A673 (cell line): ENCODE measurements at regions not wholly inside any gene's neighbourhood (a gene's known extent, or its start where the extent isn't known, plus 50 kb on each side); places are given as distances from the start of the nearest gene placed in this dataset.

Experiments used
- EZH2 ChIP-seq: fragments of 200-600 bp; sonication (generic); IDR thresholded peaks from 2 replicates; pipeline ENCODE4 v1.6.1; 2017; ENCODE audit warnings: borderline replicate concordance, low read depth, mild to moderate bottlenecking, mixed read lengths, antibody characterized with exemption, low read length; ENCODE audit not compliant: poor library complexity, severe bottlenecking
- TF ChIP-seq, protein P1 (sequence below): fragments of 300-800, 200-600 bp; sonication (generic); conservative IDR thresholded peaks from 2 replicates; pipeline ENCODE4 v1.5.1; 2017; ENCODE audit warnings: low read depth, mild to moderate bottlenecking, antibody characterized with exemption, low read length, moderate library complexity, mixed read lengths

DNA sequence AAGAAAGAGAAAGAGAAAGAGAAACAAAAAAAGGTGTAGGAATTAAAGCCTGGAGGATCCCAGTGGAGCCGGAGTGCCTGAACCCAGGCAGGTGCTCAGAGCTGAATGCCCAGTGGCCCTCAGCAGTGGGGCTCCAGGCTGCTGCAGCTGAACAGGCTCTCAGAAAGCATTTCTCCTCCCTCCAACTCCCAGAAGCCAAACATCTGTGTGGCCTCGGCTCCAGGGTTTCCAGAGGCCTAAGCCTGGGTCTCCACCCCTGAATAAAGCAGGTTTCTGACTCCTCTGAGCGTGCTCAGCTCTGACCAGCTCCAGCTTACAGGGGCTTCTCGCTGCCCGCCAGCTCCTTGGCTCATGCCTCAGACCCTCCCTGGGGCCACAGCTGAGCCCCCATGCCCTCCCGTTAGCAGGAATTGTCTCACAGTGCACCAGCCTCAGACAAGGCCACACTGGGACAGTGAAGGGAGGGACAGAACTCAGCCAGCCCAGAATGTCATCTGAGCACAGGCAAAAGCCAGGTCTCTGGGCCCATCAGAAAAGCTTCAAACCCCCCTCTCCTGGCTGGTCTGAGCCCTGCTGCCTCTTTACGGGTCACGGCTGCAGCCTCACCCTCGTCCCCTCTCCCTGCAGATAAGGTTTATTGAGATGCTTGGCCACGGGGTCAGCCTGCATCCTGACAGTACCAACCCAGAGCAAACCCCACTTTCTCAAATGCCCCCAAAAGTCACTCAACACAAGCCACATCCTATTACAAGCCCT lies 114.4 kb upstream of the PPP1R26 start:
- TF ChIP-seq, protein P1, sequence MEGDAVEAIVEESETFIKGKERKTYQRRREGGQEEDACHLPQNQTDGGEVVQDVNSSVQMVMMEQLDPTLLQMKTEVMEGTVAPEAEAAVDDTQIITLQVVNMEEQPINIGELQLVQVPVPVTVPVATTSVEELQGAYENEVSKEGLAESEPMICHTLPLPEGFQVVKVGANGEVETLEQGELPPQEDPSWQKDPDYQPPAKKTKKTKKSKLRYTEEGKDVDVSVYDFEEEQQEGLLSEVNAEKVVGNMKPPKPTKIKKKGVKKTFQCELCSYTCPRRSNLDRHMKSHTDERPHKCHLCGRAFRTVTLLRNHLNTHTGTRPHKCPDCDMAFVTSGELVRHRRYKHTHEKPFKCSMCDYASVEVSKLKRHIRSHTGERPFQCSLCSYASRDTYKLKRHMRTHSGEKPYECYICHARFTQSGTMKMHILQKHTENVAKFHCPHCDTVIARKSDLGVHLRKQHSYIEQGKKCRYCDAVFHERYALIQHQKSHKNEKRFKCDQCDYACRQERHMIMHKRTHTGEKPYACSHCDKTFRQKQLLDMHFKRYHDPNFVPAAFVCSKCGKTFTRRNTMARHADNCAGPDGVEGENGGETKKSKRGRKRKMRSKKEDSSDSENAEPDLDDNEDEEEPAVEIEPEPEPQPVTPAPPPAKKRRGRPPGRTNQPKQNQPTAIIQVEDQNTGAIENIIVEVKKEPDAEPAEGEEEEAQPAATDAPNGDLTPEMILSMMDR, result no peak
- no peak for TF ChIP-seq EZH2
